Right lobe of liver (tissue), 6 donors: ENCODE measurements at regions not wholly inside any gene's neighbourhood (a gene's known extent, or its start where the extent isn't known, plus 50 kb on each side); places are given as distances from the start of the nearest gene placed in this dataset.

ENCODE experiments used
- ATAC-seq, 4 donors: fragments of 200-7000 bp; cut with Tn5 transposase; one replicate each; pipeline ENCODE4 v1.9.1; 2020; ENCODE audit warnings: mild to moderate bottlenecking in 4 of 4, moderate library complexity in 4 of 4
- DNase-seq, 3 donors: peaks; one replicate each; pipeline ENCODE4 v3.0.0-alpha.2; 2020
- H3K27ac ChIP-seq, 3 donors: fragments of 200-600 bp; one replicate each; pipeline ENCODE4 v1.8.0; 2022
- H3K27me3 ChIP-seq, 2 donors: fragments of 200-600 bp; one replicate each; pipeline ENCODE4 v1.8.0; 2022
- H3K36me3 ChIP-seq, 4 donors: fragments of 200-600 bp; sonication (generic) in 1 of 4; one replicate each; pipeline versions ENCODE4 v1.5.1 to v1.8.0; 2017 to 2022; ENCODE audit warnings: control low read depth in 1 of 4
- H3K4me1 ChIP-seq, 4 donors: fragments of 200-600 bp; sonication (generic) in 1 of 4; one replicate each; pipeline versions ENCODE4 v1.5.1 to v1.8.0; 2017 to 2022; ENCODE audit warnings: control low read depth in 1 of 4
- H3K4me3 ChIP-seq, 3 donors: fragments of 200-600 bp; one replicate each; pipeline ENCODE4 v1.8.0; 2022
- H3K9me3 ChIP-seq, 4 donors: fragments of 200-600 bp; sonication (generic) in 1 of 4; one replicate each; pipeline versions ENCODE4 v1.5.1 to v1.8.0; 2017 to 2022; ENCODE audit warnings: control low read depth in 1 of 4
- POLR2A ChIP-seq: fragments of 450-650 bp; IDR thresholded peaks from one replicate; pipeline ENCODE4 v1.6.1; 2017; ENCODE audit warnings: antibody characterized with exemption, mild to moderate bottlenecking
- WGBS: methylation state at CpG from one replicate; pipeline ENCODE4 v1.1.6; 2018; ENCODE audit warnings: low coverage, low lambda C conversion rate; ENCODE audit not compliant: insufficient coverage; ENCODE audit errors: missing lambda C conversion rate; 5-methylcytosine and 5-hydroxymethylcytosine counted together
- intact Hi-C, 2 donors: fragments of 100-400 bp; cut with DNase I; formaldehyde crosslinking; loops; one replicate each; pipeline versions ENCODE4 v1.11.2 to v1.14.1; 2022
- TF ChIP-seq, protein P1 (sequence below), 4 donors: fragments of 200-600 bp in 3 of 4; fragments of 450-650 bp in 1 of 4; IDR thresholded peaks; one replicate each; pipeline versions ENCODE4 v1.5.1 to v1.8.0; 2016 to 2022; ENCODE audit warnings: antibody characterized with exemption in 4 of 4, mild to moderate bottlenecking in 2 of 4
- donor health status: DM: no; HTN: yes; CAD: no.
- donor health status: DM: no; HTN: no; CAD: no.
- donor health status: DM: no; HTN: no; CAD: no.
- donor health status: DM: no; HTN: yes; CAD: no.
- donor health status: DM: no; HTN: yes; CAD: no.

GRCh38 chr18:55833543-55833942 lies 245.6 kb upstream of the TCF4 start:
- TF ChIP-seq POLR2A: no peak
- TF ChIP-seq, protein P1, sequence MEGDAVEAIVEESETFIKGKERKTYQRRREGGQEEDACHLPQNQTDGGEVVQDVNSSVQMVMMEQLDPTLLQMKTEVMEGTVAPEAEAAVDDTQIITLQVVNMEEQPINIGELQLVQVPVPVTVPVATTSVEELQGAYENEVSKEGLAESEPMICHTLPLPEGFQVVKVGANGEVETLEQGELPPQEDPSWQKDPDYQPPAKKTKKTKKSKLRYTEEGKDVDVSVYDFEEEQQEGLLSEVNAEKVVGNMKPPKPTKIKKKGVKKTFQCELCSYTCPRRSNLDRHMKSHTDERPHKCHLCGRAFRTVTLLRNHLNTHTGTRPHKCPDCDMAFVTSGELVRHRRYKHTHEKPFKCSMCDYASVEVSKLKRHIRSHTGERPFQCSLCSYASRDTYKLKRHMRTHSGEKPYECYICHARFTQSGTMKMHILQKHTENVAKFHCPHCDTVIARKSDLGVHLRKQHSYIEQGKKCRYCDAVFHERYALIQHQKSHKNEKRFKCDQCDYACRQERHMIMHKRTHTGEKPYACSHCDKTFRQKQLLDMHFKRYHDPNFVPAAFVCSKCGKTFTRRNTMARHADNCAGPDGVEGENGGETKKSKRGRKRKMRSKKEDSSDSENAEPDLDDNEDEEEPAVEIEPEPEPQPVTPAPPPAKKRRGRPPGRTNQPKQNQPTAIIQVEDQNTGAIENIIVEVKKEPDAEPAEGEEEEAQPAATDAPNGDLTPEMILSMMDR (IDR thresholded peaks at IDR 0.05): no peak
- Histone ChIP-seq H3K27ac (no peak overlapping the region), H3K27me3 (no peaks in the 10 kb centered on the region), H3K4me3 (no peak overlapping the region), H3K36me3 (no peaks in the 10 kb centered on the region), H3K9me3 (no peaks in the 10 kb centered on the region), H3K4me1 (no peaks in the 10 kb centered on the region)
- intact Hi-C loops: no loop called here
- 64% methylated on average over 4 of the region's 4 CpGs for WGBS
- DNase-seq (no peak), ATAC-seq (no peak)

DNA sequence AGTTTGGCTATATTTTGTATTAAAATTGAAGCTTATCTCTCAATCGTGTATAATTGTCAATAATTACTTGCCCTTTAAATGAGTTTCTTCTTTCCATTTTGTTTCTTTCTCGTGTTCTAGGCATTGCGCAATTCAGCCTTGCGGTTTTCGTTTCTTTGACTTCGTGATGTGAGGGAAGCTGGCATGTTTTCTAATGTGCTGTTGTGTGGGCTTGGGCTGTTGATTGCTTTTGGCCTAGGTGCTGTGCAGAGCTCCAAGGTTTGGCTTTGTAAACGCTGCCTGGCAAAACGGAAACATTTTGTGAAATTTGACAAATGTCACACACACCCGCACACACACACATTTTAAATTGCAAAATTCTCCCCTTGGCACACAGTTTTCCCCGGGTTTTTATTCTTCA lies 242.6 kb upstream of the TCF4 start:
- no peak overlapping the region for H3K27ac ChIP-seq
- no peak overlapping the region for H3K4me3 ChIP-seq
- no peak for DNase-seq
- ATAC-seq: no peak
- H3K27me3 ChIP-seq: no peaks in the 10 kb centered on the region
- no peaks in the 10 kb centered on the region for H3K9me3 ChIP-seq
- TF ChIP-seq, protein P1 (IDR thresholded peaks at IDR 0.05): no peak
- TF ChIP-seq POLR2A: no peak
- H3K36me3 ChIP-seq: no peaks in the 10 kb centered on the region
- no peaks in the 10 kb centered on the region for H3K4me1 ChIP-seq
- intact Hi-C loops: no loop called here
- WGBS: 60% methylated on average over 9 of the region's 10 CpGs

DNA sequence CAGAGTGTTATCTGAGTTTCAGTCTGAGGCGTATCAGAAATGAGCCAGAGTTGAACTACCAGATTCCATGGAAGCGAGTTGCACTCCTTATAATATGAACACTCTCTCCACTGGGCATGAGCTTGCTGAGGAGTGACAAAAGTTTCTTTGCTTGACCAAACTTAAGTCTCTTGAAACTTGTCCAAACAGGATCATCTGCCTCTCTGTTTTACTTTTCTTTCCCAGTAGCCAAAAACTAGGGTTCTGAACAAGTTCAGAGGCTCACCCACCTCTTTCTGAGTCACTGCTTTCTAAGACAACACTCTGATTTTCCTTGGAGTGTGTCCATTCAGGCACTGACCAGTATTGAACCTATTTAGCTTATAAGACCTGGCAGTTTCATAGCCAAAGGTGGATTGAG lies 233.2 kb upstream of the TCF4 start:
- 67% methylated on average over 2 of the region's 2 CpGs for WGBS
- ATAC-seq (no peak), DNase-seq (no peak)
- no peak overlapping the region for H3K4me3 ChIP-seq
- H3K36me3 ChIP-seq: no peaks in the 10 kb centered on the region
- no peaks in the 10 kb centered on the region for H3K9me3 ChIP-seq
- no peak overlapping the region for H3K27ac ChIP-seq
- intact Hi-C loops: no loop called here
- no peaks in the 10 kb centered on the region for H3K4me1 ChIP-seq
- no peaks in the 10 kb centered on the region for H3K27me3 ChIP-seq
- no peak for TF ChIP-seq POLR2A
- TF ChIP-seq, protein P1 (IDR thresholded peaks at IDR 0.05): no peak

DNA sequence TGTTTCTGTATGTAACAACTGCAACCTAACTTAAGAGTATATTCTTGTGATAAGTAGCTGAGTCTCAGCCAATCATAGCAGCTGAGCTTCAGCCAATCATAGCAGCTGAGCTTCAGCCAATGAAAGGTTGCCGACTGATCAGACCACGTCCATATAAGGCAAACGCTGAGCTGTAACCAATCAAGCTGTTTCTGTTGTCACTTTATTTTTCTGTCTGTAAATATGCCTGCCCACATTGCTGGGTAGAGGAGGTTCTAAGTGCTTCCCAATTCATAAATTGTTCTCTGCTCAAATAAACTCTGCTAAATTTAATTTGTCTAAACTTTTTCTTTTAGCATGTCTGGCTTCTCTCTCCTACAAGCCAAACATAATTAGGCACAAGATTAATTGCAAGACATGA lies 231.5 kb upstream of the TCF4 start:
- H3K9me3 ChIP-seq: no peaks in the 10 kb centered on the region
- no peaks in the 10 kb centered on the region for H3K36me3 ChIP-seq
- WGBS: 82% methylated on average over 2 of the region's 3 CpGs
- DNase-seq (no peak), ATAC-seq (no peak)
- intact Hi-C loops: no loop called here
- no peaks in the 10 kb centered on the region for H3K27me3 ChIP-seq
- no peaks in the 10 kb centered on the region for H3K4me1 ChIP-seq
- no peak overlapping the region for H3K4me3 ChIP-seq
- no peak overlapping the region for H3K27ac ChIP-seq
- TF ChIP-seq, protein P1 (IDR thresholded peaks at IDR 0.05): no peak
- TF ChIP-seq POLR2A: no peak

- intact Hi-C loops: no loop called here
- Histone ChIP-seq H3K4me3 (no peak overlapping the region), H3K9me3 (no peaks in the 10 kb centered on the region), H3K27me3 (no peaks in the 10 kb centered on the region), H3K36me3 (no peaks in the 10 kb centered on the region), H3K4me1 (no peaks in the 10 kb centered on the region), H3K27ac (no peak overlapping the region)
- DNase-seq (no peak), ATAC-seq (no peak)
- WGBS: 76% methylated on average over 1 of the region's 1 CpG
- TF ChIP-seq POLR2A: no peak
- TF ChIP-seq, protein P1 (IDR thresholded peaks at IDR 0.05): no peak
Measured at GRCh38 chr18:55818284-55818683, 230.3 kb upstream of the TCF4 start.
